WI38 (cell line): ENCODE measurements at regions not wholly inside any gene's neighbourhood (a gene's known extent, or its start where the extent isn't known, plus 50 kb on each side); places are given as distances from the start of the nearest gene placed in this dataset.

Source experiments
- H3K4me3 ChIP-seq: 2 replicates; pipeline ENCODE4 v1.5.1; 2011; ENCODE audit warnings: low read depth, mild to moderate bottlenecking, control low read depth, low read length
- TF ChIP-seq, protein P1 (sequence below): IDR thresholded peaks from 2 replicates; pipeline ENCODE4 v1.5.1; 2012; ENCODE audit warnings: low read depth, mild to moderate bottlenecking, control low read depth, low read length

- no peak overlapping the region for H3K4me3 ChIP-seq
- TF ChIP-seq, protein P1, sequence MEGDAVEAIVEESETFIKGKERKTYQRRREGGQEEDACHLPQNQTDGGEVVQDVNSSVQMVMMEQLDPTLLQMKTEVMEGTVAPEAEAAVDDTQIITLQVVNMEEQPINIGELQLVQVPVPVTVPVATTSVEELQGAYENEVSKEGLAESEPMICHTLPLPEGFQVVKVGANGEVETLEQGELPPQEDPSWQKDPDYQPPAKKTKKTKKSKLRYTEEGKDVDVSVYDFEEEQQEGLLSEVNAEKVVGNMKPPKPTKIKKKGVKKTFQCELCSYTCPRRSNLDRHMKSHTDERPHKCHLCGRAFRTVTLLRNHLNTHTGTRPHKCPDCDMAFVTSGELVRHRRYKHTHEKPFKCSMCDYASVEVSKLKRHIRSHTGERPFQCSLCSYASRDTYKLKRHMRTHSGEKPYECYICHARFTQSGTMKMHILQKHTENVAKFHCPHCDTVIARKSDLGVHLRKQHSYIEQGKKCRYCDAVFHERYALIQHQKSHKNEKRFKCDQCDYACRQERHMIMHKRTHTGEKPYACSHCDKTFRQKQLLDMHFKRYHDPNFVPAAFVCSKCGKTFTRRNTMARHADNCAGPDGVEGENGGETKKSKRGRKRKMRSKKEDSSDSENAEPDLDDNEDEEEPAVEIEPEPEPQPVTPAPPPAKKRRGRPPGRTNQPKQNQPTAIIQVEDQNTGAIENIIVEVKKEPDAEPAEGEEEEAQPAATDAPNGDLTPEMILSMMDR = no peak
Observed at GRCh38 chr4:30395902-30396301, 324.3 kb upstream of the PCDH7 start.

DNA sequence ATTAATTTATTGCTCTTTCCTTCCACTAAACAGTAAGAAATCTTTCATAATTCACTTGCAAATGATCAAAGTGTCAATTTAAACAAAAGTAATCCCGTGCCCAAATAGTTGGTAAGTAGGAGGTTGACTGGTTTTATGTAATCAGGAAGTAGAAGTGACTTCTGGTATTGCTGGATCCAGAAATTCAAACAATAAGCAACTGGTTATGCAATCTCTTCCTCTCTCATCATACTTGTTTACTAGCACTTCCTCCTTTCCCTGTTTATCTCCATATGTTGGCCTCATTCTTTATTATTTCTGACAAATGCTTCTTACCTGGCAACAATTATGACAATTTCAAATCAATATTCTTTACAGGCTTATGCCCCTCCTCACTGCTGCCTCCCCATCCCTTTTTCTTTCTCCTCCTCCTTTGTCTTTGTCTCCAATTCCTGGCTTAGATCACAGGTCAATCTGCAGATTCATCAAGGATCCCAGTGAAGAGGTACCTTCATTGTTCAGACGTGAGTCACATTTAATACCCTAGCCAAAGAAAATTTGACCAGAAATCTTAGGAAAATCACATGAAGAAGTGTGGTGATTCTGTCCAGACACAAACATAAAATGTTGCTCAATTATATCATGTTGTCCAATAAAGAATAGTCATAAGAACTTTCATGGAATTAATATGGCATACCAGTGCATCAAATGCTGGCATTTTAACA lies 323.2 kb upstream of the PCDH7 start:
- TF ChIP-seq, protein P1 = no peak
- no peak overlapping the region for H3K4me3 ChIP-seq

GRCh38 chr4:30399476-30399875 lies 320.7 kb upstream of the PCDH7 start:
- no peak overlapping the region for H3K4me3 ChIP-seq

GRCh38 chr4:30402276-30402675 lies 317.9 kb upstream of the PCDH7 start:
- TF ChIP-seq, protein P1 = no peak
- no peak overlapping the region for H3K4me3 ChIP-seq

More at GRCh38 chr4:30399476-30399875, 320.7 kb upstream of the PCDH7 start:
- TF ChIP-seq, protein P1 = no peak

DNA sequence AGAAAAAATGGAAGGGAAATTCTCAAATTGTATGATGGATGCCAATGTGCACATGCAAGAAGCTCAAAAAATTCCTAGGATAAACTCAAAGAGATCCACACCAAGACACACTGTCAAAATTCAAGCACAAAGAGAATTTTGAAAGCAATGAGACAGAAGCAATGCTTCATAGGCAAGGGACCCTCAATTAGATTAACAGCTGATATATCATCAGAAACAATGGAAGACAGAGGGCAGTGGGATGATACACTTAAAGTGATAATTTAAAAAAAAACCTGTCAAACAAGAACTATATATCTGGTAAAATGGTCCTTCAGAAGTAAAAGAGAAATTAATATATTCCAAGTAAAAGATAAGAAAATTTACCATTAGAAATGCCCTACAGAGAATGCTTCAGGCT lies 306.3 kb upstream of the PCDH7 start:
- TF ChIP-seq, protein P1 = no peak
- no peak overlapping the region for H3K4me3 ChIP-seq

GRCh38 chr4:30416547-30416946 lies 303.6 kb upstream of the PCDH7 start:
- no peak overlapping the region for H3K4me3 ChIP-seq
- TF ChIP-seq, protein P1 = no peak

DNA sequence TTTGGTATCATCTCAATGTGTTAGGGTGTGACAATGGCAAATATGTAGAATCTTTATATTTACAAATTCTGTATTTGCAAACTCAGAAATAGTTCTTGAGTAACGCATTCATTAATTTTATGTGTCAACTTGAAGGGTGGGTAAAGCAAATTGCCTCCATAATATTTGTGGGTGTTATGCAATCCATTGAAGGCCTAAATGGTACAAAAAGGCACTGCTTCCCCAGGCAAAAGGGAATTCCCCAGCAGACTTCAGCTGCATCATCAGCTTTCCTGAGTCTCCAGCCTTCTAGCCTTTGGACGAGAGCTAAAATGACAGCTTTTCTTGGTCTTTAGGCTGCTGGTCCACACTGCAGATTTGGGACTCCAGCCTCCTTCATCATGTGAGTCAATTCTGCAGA lies 292.2 kb upstream of the PCDH7 start:
- TF ChIP-seq, protein P1 = no peak
- H3K4me3 ChIP-seq = no peak overlapping the region
